ENCODE measurements at regions not wholly inside any gene's neighbourhood (a gene's known extent, or its start where the extent isn't known, plus 50 kb on each side); places are given as distances from the start of the nearest gene placed in this dataset.

GRCh38 chr10:3949711-3950110, 164.7 kb upstream of the KLF6 start:
- peaks cover 0 to 4% (median 0%) of the 10 kb centered on the region in 3 donors for H3K9me3 ChIP-seq (ENCODE audit: control extremely low read depth in 1 of 3, control insufficient read depth in 2 of 3, insufficient read depth in 1 of 3, low read length in 2 of 3)
- no peak overlapping the region for H2AFZ ChIP-seq (ENCODE audit: insufficient read depth, low read depth, low read length, poor library complexity, severe bottlenecking)
- Mint-ChIP-seq H3K27ac (no peak overlapping the region), H3K4me3 (no peak overlapping the region), H3K4me1 (peaks cover 3% of the 10 kb centered on the region), H3K27me3 (no peaks in the 10 kb centered on the region), H3K9me3 (ENCODE audit: insufficient read depth) (peaks cover 2% of the 10 kb centered on the region)
- no peak overlapping the region for H3K9ac ChIP-seq (ENCODE audit: low read length)
- no peaks in the 10 kb centered on the region for H3K27me3 ChIP-seq (replicated peaks in 1 of 4; ENCODE audit: control extremely low read depth in 1 of 4, control insufficient read depth in 3 of 4, insufficient read depth in 4 of 4, low read length in 3 of 4)
- DNase-seq: no peak
- no peaks in the 10 kb centered on the region for H3K79me2 ChIP-seq (ENCODE audit: control insufficient read depth, insufficient read depth, low read length)
- no peak overlapping the region for H3K4me2 ChIP-seq (replicated peaks; ENCODE audit: low read depth, low read length, poor library complexity, severe bottlenecking)
- H3K36me3 ChIP-seq (replicated peaks in 1 of 2; ENCODE audit: control extremely low read depth in 1 of 2, control insufficient read depth in 1 of 2, extremely low read depth in 1 of 2, insufficient read depth in 2 of 2, low read length in 1 of 2): no peaks in the 10 kb centered on the region
- ChIA-PET POLR2A (no interaction called here), CTCF (interaction anchor here (1.5 kb wide), 1 partner anchor 121 kb away, joined by 3 read pairs; no protein-coding TSS in a partner anchor)
- intact Hi-C loops (cut with micrococcal nuclease): no loop called here
- H4K20me1 ChIP-seq (ENCODE audit: control insufficient read depth, insufficient read depth, low read length, poor library complexity, severe bottlenecking): no peaks in the 10 kb centered on the region
- no peaks in the 10 kb centered on the region for H3K4me1 ChIP-seq (ENCODE audit: control insufficient read depth in 2 of 2, insufficient read depth in 2 of 2, low read length in 2 of 2)
- ATAC-seq (ENCODE audit: low read depth): no peak
- no peak overlapping the region for H3K27ac ChIP-seq (ENCODE audit: low read length in 2 of 2)
- TF ChIP-seq, protein P1, sequence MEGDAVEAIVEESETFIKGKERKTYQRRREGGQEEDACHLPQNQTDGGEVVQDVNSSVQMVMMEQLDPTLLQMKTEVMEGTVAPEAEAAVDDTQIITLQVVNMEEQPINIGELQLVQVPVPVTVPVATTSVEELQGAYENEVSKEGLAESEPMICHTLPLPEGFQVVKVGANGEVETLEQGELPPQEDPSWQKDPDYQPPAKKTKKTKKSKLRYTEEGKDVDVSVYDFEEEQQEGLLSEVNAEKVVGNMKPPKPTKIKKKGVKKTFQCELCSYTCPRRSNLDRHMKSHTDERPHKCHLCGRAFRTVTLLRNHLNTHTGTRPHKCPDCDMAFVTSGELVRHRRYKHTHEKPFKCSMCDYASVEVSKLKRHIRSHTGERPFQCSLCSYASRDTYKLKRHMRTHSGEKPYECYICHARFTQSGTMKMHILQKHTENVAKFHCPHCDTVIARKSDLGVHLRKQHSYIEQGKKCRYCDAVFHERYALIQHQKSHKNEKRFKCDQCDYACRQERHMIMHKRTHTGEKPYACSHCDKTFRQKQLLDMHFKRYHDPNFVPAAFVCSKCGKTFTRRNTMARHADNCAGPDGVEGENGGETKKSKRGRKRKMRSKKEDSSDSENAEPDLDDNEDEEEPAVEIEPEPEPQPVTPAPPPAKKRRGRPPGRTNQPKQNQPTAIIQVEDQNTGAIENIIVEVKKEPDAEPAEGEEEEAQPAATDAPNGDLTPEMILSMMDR (IDR thresholded peaks at IDR 0.05): no peak
- TF ChIP-seq EZH2 (IDR thresholded peaks at IDR 0.05; ENCODE audit: borderline replicate concordance, insufficient read depth, low read depth, low read length, poor library complexity, severe bottlenecking): no peak
- no peak overlapping the region for H3K4me3 ChIP-seq (ENCODE audit: control extremely low read depth in 1 of 5, extremely low read depth in 1 of 5, insufficient read depth in 1 of 5, low read depth in 2 of 5, low read length in 4 of 5)
- WGBS (ENCODE audit: insufficient coverage): no CpG with 5 or more reads among the region's 10 CpGs

GRCh38 chr10:3948843-3949242, 163.8 kb upstream of the KLF6 start:
- TF ChIP-seq, protein P1 (IDR thresholded peaks at IDR 0.05): no peak
- TF ChIP-seq EZH2 (IDR thresholded peaks at IDR 0.05; ENCODE audit: borderline replicate concordance, insufficient read depth, low read depth, low read length, poor library complexity, severe bottlenecking): no peak
- peaks cover 3% of the 10 kb centered on the region for H3K4me1 Mint-ChIP-seq
- WGBS (ENCODE audit: insufficient coverage): 58% methylated on average over 9 of the region's 9 CpGs
- H3K27ac Mint-ChIP-seq: no peak overlapping the region
- H3K4me3 Mint-ChIP-seq: no peak overlapping the region
- Histone ChIP-seq H3K79me2 (ENCODE audit: control insufficient read depth, insufficient read depth, low read length) (no peaks in the 10 kb centered on the region), H3K27me3 (replicated peaks in 1 of 4; ENCODE audit: control extremely low read depth in 1 of 4, control insufficient read depth in 3 of 4, insufficient read depth in 4 of 4, low read length in 3 of 4) (peaks cover 0 to 2% (median 0%) of the 10 kb centered on the region in 4 experiments), H3K9me3 (ENCODE audit: control extremely low read depth in 1 of 3, control insufficient read depth in 2 of 3, insufficient read depth in 1 of 3, low read length in 2 of 3) (peaks cover 0 to 7% (median 0%) of the 10 kb centered on the region in 3 donors), H3K4me3 (ENCODE audit: control extremely low read depth in 1 of 5, extremely low read depth in 1 of 5, insufficient read depth in 1 of 5, low read depth in 2 of 5, low read length in 4 of 5) (no peak overlapping the region), H3K9ac (ENCODE audit: low read length) (no peak overlapping the region), H3K27ac (ENCODE audit: low read length in 2 of 2) (no peak overlapping the region), H3K4me1 (ENCODE audit: control insufficient read depth in 2 of 2, insufficient read depth in 2 of 2, low read length in 2 of 2) (no peaks in the 10 kb centered on the region), H3K36me3 (replicated peaks in 1 of 2; ENCODE audit: control extremely low read depth in 1 of 2, control insufficient read depth in 1 of 2, extremely low read depth in 1 of 2, insufficient read depth in 2 of 2, low read length in 1 of 2) (no peaks in the 10 kb centered on the region), H4K20me1 (ENCODE audit: control insufficient read depth, insufficient read depth, low read length, poor library complexity, severe bottlenecking) (no peaks in the 10 kb centered on the region), H3K4me2 (replicated peaks; ENCODE audit: low read depth, low read length, poor library complexity, severe bottlenecking) (no peak overlapping the region), H2AFZ (ENCODE audit: insufficient read depth, low read depth, low read length, poor library complexity, severe bottlenecking) (no peak overlapping the region)
- no peak for DNase-seq
- H3K27me3 Mint-ChIP-seq: no peaks in the 10 kb centered on the region
- POLR2A ChIA-PET: no interaction called here
- H3K9me3 Mint-ChIP-seq (ENCODE audit: insufficient read depth): peaks cover 2% of the 10 kb centered on the region
- CTCF ChIA-PET: interaction anchor here (0.6 to 1.5 kb wide), 2 partner anchors 42 to 120 kb away, joined by 3 read pairs; no protein-coding TSS in a partner anchor
- intact Hi-C loops (cut with micrococcal nuclease): no loop called here
- ATAC-seq (ENCODE audit: low read depth): no peak

Measured in B cell (primary cell).